DOHH2 (cell line): ENCODE measurements at regions not wholly inside any gene's neighbourhood (a gene's known extent, or its start where the extent isn't known, plus 50 kb on each side); places are given as distances from the start of the nearest gene placed in this dataset.

Experiments used
- H3F3A ChIP-seq: fragments of 200-600 bp; sonication (generic), shearing (Covaris generic); 2 replicates; pipeline ENCODE4 v1.6.0; 2016; ENCODE audit warnings: antibody characterized with exemption, mild to moderate bottlenecking; ENCODE audit not compliant: control insufficient read depth, insufficient read depth
- H3K27ac ChIP-seq: fragments of 200-600 bp; sonication (generic); 2 replicates; pipeline ENCODE4 v1.5.1; 2014; ENCODE audit warnings: low read depth, mild to moderate bottlenecking, low read length, moderate library complexity
- H3K27me3 ChIP-seq: fragments of 200-600 bp; sonication (generic); 2 replicates; pipeline ENCODE4 v1.6.1; 2014; ENCODE audit warnings: mild to moderate bottlenecking, low read length, mixed read lengths; ENCODE audit not compliant: control insufficient read depth
- H3K36me3 ChIP-seq: fragments of 200-600 bp; sonication (generic); 2 replicates; pipeline ENCODE4 v1.6.1; 2014; ENCODE audit warnings: mild to moderate bottlenecking, low read length, moderate library complexity, mixed read lengths; ENCODE audit not compliant: control insufficient read depth
- H3K4me1 ChIP-seq: fragments of 200-600 bp; sonication (generic); 2 replicates; pipeline ENCODE4 v1.6.1; 2014; ENCODE audit warnings: mild to moderate bottlenecking, low read length, mixed read lengths; ENCODE audit not compliant: control insufficient read depth
- H3K4me2 ChIP-seq: fragments of 200-600 bp; sonication (generic); 2 replicates; pipeline ENCODE4 v1.6.0; 2014; ENCODE audit warnings: mild to moderate bottlenecking, low read length, moderate library complexity
- H3K4me3 ChIP-seq: fragments of 200-600 bp; sonication (generic); 2 replicates; pipeline ENCODE4 v1.5.1; 2014; ENCODE audit warnings: mild to moderate bottlenecking, low read length, mixed read lengths
- H3K79me2 ChIP-seq: fragments of 200-600 bp; sonication (generic); 2 replicates; pipeline ENCODE4 v1.6.1; 2014; ENCODE audit warnings: mild to moderate bottlenecking, low read length, mixed read lengths; ENCODE audit not compliant: control insufficient read depth
- H3K9me2 ChIP-seq: fragments of 200-600 bp; sonication (generic); replicated peaks from 2 replicates; pipeline ENCODE4 v1.6.1; 2014; ENCODE audit warnings: mild to moderate bottlenecking, low read length, mixed read lengths; ENCODE audit not compliant: control insufficient read depth
- H3K9me3 ChIP-seq: fragments of 200-600 bp; sonication (generic); 2 replicates; pipeline ENCODE4 v1.6.1; 2014; ENCODE audit warnings: antibody characterized with exemption, low read length, mixed read lengths; ENCODE audit not compliant: control insufficient read depth, insufficient read depth
- H4K20me1 ChIP-seq: fragments of 200-600 bp; sonication (generic); 2 replicates; pipeline ENCODE4 v1.6.0; 2014; ENCODE audit warnings: low read depth, mild to moderate bottlenecking, antibody characterized with exemption, low read length, moderate library complexity; ENCODE audit not compliant: control insufficient read depth, insufficient read depth
- EZH2phosphoT487 ChIP-seq: fragments of 200-600 bp; sonication (generic); IDR thresholded peaks from 2 replicates; pipeline ENCODE4 v1.6.1; 2017; ENCODE audit warnings: borderline replicate concordance, mild to moderate bottlenecking, antibody characterized with exemption, low read length, moderate library complexity, mixed read lengths
- TF ChIP-seq, protein P1 (sequence below): fragments of 200-600 bp; sonication (generic); IDR thresholded peaks from one replicate; pipeline ENCODE4 v1.5.1; 2014; ENCODE audit warnings: antibody characterized with exemption, mild to moderate bottlenecking, low read depth, low read length; ENCODE audit not compliant: poor library complexity, severe bottlenecking

DNA sequence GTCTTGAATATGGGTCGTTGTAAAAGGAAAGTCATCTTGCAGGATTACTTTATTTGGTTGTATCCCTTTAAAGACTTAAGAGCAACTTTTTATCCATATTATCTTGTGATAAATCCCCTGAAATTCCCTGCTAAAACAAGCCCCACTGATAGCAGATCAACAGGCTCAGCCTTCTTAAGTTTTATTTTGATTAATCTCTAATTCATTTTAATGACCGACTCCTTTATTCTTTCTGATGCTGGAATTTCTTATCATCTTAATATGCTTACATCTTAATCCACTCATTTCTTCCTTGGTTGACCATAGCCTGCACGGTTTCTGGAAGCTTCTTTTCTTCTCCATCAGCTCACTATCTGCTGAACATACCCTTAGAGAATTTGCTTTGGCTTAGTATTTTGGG is 188.5 kb upstream of the CCDC68 start:
- H3K27ac ChIP-seq: no peak overlapping the region
- H3K4me1 ChIP-seq: no peaks in the 10 kb centered on the region
- H3K9me3 ChIP-seq: no peaks in the 10 kb centered on the region
- no peak overlapping the region for H3K4me3 ChIP-seq
- H3K4me2 ChIP-seq: no peak overlapping the region
- TF ChIP-seq EZH2phosphoT487: no peak
- TF ChIP-seq, protein P1, sequence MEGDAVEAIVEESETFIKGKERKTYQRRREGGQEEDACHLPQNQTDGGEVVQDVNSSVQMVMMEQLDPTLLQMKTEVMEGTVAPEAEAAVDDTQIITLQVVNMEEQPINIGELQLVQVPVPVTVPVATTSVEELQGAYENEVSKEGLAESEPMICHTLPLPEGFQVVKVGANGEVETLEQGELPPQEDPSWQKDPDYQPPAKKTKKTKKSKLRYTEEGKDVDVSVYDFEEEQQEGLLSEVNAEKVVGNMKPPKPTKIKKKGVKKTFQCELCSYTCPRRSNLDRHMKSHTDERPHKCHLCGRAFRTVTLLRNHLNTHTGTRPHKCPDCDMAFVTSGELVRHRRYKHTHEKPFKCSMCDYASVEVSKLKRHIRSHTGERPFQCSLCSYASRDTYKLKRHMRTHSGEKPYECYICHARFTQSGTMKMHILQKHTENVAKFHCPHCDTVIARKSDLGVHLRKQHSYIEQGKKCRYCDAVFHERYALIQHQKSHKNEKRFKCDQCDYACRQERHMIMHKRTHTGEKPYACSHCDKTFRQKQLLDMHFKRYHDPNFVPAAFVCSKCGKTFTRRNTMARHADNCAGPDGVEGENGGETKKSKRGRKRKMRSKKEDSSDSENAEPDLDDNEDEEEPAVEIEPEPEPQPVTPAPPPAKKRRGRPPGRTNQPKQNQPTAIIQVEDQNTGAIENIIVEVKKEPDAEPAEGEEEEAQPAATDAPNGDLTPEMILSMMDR: no peak
- no peaks in the 10 kb centered on the region for H3K79me2 ChIP-seq
- H3K36me3 ChIP-seq: no peaks in the 10 kb centered on the region
- H3K27me3 ChIP-seq: peaks cover 6% of the 10 kb centered on the region; the same call in 1 of the 2 replicates
- H3F3A ChIP-seq: no peaks in the 10 kb centered on the region
- no peaks in the 10 kb centered on the region for H4K20me1 ChIP-seq
- H3K9me2 ChIP-seq: no peaks in the 10 kb centered on the region

DNA sequence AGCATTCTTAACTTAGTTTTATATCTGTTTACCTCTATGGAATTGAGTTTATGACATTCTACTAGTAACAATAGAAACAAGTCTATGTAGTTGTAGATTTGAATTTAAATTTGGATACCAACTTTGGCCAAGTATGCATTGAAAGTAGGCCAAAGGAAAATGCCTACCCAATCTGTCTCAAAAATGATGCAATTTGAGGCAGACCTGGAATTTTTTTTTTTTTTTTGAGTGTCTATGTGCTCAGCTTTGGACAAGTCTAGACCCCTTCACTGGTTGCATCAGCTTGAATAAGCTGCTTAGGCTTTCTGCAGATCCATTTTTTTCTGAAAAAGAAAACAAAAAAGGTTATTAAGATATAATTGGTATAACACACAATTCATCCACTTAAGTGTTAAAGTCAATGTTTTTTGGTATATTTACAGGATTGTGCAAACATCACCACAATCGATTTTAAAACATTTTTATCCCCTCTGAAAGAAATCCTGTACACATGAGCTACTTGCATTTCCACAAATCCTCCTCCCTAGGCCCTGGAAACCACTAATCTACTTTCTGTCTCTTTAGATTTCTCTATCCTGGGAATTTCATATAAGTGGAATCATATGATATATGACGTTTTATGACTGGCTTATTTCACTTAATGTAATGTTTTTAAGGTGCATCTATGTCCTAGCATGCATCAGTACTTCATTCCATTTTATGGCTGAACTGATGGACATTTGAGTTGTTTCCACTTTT is 185.1 kb upstream of the CCDC68 start:
- Histone ChIP-seq H3K79me2 (no peaks in the 10 kb centered on the region), H3K4me2 (no peak overlapping the region), H3F3A (no peaks in the 10 kb centered on the region), H3K4me1 (no peaks in the 10 kb centered on the region), H4K20me1 (no peaks in the 10 kb centered on the region), H3K9me2 (no peaks in the 10 kb centered on the region), H3K27ac (no peak overlapping the region), H3K36me3 (no peaks in the 10 kb centered on the region), H3K4me3 (no peak overlapping the region), H3K27me3 (peaks cover 8% of the 10 kb centered on the region; the same call in 1 of the 2 replicates), H3K9me3 (no peaks in the 10 kb centered on the region; the same call in 1 of the 2 replicates)
- TF ChIP-seq, protein P1: no peak
- no peak for TF ChIP-seq EZH2phosphoT487

DNA sequence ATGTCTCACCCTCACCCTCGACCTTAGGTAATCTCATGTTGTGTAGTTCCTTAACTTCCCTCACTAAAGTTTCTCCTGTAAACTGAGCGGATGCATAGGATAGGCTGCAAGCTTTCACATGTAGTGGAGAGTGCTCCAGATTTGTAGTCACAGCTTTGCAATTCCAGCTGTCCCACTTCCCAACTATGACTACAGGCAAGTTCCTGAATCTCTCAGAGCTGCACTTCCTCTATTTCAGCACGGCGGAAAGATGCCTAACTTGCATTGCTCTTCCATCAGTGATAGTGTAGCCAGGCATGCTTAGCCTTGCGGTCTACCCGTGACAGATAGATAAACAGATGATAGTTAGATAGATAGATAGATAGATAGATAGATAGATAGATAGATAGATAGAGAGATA is 183.1 kb upstream of the CCDC68 start:
- no peaks in the 10 kb centered on the region; the same call in 1 of the 2 replicates for H3K9me3 ChIP-seq
- H3K9me2 ChIP-seq: no peaks in the 10 kb centered on the region
- no peaks in the 10 kb centered on the region for H4K20me1 ChIP-seq
- H3K36me3 ChIP-seq: no peaks in the 10 kb centered on the region
- H3K79me2 ChIP-seq: no peaks in the 10 kb centered on the region
- H3K4me1 ChIP-seq: no peaks in the 10 kb centered on the region
- no peaks in the 10 kb centered on the region for H3F3A ChIP-seq
- peaks cover 8% of the 10 kb centered on the region; the same call in 1 of the 2 replicates for H3K27me3 ChIP-seq
- no peak overlapping the region for H3K4me3 ChIP-seq
- TF ChIP-seq EZH2phosphoT487: no peak
- TF ChIP-seq, protein P1: no peak
- no peak overlapping the region for H3K4me2 ChIP-seq
- H3K27ac ChIP-seq: no peak overlapping the region
